Daoy (cell line): ENCODE measurements at regions not wholly inside any gene's neighbourhood (a gene's known extent, or its start where the extent isn't known, plus 50 kb on each side); places are given as distances from the start of the nearest gene placed in this dataset.

ENCODE experiments used
- DNase-seq: peaks from one replicate; pipeline ENCODE4 v3.0.0-alpha.2; 2015; ENCODE audit warnings: low read depth

DNA sequence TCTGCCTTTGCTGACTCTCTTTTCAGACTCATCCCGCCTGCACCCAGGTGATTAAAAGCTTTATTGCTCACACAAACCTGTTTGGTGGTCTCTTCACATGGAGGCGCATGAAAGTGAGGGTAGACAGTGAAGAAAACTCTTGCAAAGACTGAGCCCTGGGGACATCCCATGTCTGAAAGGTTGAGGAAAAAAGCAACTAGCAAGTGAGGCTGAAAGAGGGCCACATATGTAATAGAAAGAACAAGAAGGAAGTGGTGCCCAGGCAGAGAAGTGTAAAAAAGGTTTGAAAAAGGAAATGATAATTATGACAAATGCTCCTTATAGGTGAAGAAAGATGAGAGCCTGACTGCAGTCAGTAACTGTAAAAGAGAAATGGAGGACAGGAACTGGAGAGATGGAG, 115.9 kb upstream of the NEK7 start:
- DNase-seq: no peak

DNA sequence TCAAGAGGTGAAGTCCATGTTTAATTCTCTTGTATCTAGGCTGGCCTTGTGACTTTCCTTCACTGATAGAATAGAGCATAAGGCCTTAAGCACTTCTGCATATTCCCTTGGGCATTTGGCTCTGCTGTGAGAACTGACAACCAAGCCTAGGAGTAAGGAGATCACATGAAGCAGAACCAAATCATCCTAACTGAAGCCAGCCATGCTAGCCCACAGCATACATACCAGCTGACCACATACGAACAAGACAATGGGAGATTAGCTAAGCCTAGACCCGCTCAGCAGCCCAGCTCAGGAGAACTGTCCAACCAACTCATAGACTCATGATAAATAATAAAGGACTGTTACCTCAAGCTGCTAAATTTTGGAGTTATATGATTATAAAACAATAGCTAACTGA, 114.6 kb upstream of the NEK7 start:
- DNase-seq: no peak

DNA sequence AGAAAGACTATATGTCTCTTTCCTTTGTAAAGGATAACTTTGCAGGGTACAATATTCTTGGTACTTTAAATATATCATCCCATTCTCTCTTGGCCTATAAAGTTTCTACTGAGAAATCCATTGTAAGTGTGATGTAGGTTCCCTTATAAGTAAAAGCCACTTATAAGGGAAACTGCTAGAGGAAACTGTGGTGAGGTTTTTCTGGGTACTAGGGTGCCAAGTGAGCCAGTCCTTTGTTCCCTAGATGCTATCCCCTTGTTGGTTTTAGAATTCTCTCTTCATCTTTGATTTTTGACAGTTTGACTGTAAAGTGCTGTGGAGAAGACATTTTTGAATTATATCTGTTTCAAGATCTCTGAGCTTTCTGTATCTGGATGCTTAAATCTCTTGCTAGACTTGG, 108.9 kb upstream of the NEK7 start:
- DNase-seq: no peak

DNA sequence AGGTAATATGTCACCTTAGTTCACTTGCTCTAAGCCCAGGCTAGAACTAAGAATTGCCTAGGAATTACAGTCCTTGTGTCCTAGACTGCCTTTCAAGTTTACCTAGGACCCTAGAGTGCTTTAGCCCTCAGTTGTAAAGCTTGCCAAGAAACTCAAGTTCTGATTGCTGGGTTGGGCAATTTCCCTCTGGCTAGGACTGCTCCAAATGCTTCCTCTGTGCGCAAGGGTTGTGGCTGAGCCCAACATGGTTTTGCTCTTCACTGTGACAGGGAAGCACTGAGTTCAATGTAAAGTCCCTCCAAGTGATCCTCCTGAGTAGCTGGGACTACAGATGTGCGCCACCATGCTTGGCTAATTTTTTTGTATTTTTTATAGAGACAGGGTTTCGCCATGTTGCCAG, 102.3 kb upstream of the NEK7 start:
- no peak for DNase-seq

DNA sequence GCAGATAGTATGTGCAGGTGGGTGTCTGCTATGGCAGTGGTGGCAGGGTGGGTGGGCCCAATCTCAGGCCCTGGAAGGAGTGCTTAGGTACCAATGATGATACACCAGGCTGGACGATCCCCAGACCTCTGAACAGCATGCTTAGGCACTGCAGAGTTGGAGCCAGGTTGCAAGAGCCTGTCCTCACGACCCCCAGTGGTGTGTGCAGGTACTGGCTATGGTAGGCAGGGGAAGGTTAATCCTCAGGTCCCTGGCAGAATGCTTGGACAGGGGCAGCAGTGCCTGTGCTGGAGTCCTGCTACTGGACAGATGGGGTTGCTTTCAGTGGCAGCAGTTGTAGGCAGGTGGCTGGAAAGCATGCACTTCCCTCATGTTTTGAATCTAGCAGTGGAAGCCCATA, 100.5 kb upstream of the NEK7 start:
- DNase-seq: peak; percentile 13

DNA sequence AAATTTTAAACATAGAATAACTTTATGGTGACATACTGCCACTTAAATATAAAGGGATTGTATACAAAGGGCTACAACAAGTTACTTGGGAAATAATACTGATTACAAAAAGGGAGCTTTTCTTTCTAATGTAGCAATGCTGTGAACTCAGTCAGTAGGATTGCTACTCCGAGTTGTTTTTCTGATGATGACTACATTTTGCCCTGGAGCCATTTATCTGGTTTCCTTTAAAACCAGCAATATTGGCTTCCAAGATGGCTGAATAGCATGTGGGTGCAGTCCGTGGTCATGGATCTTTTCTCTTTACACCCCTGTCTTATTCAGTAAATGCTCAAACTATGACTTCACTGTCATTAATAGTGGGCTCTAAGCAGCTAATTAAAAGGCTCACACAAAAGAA, 92.6 kb upstream of the NEK7 start:
- peak; percentile 12 for DNase-seq

DNA sequence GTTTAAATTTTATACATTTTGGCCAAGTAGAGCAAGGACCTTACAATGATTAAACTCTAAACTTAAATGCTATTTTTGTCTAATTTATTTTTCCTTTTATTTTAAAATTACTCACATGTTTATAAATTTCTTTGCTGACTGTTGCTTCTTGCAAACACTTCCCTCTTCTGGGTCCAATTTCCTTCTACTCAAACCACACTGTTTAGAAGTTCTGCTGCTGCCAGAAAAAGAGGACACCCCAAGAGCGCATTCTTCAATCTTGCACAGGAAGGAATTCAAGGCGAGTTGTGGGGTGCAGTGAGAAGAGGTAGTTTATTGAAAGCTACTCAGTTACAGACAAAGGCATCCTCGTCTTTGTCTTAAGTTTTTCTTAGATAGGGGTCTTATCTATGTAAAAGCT, 88.5 kb upstream of the NEK7 start:
- DNase-seq: no peak

DNA sequence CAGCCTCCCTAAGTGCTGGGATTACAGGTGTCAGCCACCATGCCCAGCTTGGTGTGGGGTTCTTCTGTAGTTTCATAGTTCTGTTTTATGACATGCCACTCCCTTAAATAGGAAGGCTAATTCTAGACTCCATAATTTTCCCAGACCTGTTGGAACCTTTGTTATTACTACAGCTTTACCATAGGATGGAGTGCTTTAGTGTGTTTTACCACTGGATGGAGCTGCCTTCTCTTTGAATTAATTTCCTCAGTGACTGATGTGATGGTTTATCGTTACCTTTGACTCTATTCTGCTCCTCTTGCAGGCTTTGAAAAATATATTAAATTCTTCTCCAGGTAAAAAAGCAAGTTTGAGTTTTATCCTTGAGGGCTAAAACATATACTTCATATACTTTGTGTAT, 84.6 kb upstream of the NEK7 start:
- DNase-seq: no peak

DNA sequence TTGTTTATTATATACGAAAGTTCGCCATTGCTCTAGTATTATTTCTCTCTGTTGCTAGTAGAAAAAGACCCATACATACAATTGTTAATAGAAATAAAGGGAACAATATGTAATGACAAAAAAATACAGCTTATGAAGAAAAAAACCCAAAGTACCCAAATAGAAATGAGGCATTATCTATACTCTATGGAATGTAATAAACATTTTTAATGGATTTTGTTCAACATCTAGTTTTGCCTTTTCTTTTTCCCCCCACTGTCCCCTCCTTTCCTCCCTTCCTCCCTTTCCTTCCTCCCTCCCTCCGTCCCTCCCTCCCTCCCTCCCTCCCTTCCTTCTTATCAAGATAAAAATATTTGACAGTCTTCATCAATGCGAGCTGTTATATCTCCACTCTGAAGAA, 81.5 kb upstream of the NEK7 start:
- DNase-seq: no peak

DNA sequence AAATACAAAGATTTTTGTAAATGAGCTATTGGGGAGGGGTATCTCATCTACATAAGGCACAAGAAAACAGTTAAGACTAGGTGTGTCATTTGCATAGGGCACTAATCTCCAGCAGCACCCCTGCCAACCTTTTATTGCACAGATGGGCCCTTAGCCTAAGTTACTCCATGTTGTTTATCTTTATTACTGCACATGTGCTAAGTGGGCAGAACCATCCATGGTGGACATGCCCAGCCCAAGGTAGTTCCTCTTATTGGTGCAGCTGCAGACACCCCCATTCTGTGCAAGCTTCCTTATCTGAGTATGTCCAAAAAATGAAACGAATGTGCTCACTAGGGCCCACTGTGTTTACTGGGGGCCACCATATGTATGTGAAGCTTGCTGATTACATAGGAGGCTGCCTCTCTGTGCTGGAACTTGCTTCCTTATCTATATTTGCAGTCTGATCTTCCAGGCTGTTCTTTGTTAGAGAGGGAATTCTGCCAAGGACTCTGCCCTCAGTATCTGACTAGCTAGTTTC, 77.3 kb upstream of the NEK7 start:
- DNase-seq: no peak

DNA sequence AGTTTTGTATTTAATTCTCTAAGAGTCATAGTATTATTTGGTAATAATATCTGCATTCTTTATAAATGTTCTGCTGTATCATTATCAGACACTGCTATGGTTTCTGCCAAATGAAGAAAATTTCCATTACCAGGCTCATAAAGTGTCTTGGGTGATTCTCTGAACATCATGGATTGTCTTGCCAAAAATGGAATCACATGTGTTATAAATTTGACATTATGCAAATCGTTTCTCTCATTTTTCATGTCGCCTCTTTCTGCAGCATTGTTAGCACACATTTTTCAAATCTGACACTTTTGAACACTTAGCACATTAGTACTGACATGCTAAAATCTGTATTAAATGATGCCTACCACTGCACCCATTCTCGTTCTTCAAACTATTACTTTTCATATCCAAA, 74.2 kb upstream of the NEK7 start:
- no peak for DNase-seq

DNA sequence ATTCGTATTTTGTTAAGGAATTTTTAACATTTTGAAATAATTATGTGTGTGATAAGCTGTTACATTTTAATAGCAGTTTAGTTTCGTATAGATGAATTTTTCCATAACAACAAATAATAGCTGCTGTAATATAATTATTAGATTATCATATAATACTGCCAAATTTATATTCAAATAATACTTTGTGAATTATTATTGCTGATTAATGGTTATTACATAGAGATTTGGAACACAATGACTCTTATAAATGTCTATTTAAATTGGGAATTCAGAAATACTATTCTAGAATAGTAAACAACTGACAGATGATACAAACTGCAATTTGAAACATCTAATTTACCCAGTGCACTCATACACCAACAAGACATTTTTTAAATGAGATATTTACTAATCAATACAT, 73.2 kb upstream of the NEK7 start:
- no peak for DNase-seq

DNA sequence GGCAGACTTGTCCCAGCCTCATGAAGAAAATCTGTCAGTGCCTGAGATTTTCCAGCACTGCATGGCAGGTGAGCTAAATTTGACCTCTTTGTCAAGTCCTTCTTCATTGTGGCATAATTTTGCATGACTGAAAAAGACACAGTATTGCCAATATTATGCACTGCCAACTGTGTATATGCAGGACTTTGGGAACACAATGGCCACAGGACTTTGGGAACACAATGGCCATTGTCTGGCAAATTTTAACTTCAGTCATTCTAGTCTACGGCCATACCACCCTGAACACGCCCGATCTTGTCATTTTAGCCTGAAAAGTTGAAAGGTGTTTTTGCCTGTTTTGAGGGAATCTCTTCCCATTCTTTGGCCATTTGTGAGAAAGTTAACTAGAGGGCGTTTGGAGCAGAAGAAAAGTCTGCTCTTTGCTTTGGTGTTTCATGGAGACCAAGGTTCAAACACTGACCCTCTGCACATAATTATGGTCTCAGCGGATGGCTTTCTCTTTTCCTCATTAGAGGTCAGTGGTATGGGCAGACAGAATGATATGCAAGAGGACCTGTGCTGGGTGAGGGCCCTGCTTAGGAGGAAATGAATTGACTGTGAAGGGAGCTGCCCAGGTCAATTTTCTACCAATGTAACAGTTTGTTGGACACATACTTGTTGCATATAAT, 72.4 kb upstream of the NEK7 start:
- no peak for DNase-seq

DNA sequence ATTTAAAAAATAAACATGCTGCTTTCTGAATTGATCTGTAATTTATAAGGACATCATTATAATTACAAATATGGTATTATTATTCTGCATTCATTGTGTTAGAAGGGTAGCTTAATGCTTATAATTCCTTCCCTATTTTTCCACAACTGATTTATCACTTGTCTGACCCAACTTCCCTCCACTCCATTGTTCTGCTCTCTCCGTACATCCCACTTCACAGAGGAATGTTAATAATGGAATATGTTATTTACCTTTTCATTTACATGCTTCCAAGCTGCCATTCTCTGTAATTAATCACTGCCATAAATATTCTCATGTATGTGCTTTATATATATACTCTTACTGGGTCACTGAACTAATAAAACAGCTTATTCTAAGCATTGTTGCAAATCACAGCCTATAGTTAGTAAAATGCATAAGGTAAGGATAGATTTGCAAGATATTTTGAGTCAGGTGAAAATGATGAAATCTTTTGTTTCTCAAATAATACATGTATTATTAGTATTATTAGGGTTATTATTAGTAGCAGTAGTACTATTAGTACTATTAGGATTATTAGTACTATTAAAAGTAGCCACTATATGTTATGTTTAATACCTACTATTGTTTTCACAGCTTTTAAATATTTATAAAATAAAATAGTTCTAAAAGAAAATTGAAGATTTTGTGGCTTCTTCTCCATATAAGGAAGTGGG, 70.6 kb upstream of the NEK7 start:
- no peak for DNase-seq

DNA sequence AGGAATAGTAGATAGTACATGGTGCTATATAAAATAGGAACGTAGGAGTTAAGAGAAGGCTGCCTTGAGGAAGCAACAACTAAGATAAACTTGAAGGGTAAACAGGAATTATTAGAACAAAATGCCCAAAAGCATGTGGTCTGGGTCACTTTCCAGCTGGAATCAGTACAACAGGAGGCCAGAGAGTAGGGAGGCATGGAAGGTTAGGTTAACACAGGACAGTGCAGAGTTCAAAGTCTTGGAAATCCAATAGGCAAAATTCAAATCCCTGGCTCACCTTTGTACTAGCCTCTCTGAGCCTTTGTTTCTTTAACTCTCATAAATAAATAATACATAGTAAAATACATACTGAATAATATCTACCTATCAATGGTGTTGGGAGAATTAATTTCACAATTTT, 69.0 kb upstream of the NEK7 start:
- DNase-seq: no peak

DNA sequence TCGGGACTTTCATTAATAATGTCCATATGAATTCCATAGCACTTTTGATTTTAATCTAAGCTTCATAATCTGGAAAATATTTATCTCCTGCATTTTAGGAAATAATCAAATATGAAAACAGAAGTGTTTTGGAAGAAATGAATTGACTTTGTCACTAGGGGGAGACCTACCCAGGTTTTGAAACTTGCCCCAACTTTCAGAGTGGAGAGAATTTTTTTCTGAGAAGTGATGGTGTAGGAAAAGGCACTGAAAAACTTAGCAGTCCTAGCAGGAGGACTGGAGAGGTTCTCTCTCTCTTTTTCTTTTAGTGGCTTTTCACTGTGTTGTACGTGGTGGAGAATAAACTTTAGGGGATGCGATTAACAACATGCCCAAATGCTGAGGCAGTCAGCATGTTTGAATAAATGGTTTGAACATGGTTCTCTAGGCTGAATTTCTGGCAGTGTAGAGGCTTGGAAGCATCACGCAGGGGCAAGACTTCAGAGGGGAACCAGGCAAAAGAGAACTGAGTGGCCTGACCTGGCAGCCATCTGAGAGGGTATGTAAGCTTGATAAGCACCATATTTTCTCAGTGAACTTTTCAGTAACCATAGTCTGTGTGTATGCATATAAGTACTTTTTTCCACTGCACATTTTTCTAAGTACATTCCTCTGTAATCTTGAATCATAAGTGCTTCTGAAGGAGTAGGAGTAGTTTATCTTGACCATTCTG, 68.3 kb upstream of the NEK7 start:
- peak; percentile 17 for DNase-seq

DNA sequence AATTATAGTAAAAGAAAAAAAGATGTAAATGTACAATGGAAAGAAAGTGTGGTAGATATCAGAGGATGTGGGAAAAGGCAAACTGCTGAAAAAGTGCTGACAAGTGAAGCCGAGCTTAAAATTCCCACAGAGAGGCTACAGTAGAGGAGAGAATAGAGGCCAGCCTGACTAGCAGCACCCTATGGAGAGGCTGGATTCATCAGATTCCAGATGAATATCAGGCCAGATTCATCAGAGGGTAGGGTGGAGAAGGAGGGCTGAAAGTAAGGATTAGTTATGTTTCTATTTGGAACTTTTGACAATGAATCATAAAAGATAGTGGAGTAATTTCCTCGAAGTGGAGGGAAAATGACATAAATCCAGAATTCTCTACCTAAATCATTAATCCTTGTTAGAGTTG, 60.4 kb upstream of the NEK7 start:
- DNase-seq: no peak

DNA sequence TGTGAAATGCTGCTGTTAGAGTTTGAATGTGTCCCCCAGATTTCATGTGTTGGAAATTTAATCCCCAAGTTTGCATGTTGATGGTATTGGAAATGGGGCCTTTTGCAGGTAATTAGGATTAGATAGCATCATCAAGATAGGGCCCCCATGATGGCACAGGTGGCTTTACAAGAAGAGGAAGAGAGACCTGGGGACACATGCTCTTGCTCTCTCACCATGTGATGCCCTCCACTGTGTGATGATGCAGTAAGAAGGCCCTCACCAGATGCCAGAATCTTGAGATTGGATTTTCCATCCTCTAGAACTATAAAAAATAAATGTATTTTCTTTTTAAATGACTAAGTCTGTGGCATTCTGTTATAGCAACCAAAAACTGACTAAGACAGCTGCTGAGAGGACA, 57.0 kb upstream of the NEK7 start:
- no peak for DNase-seq

DNA sequence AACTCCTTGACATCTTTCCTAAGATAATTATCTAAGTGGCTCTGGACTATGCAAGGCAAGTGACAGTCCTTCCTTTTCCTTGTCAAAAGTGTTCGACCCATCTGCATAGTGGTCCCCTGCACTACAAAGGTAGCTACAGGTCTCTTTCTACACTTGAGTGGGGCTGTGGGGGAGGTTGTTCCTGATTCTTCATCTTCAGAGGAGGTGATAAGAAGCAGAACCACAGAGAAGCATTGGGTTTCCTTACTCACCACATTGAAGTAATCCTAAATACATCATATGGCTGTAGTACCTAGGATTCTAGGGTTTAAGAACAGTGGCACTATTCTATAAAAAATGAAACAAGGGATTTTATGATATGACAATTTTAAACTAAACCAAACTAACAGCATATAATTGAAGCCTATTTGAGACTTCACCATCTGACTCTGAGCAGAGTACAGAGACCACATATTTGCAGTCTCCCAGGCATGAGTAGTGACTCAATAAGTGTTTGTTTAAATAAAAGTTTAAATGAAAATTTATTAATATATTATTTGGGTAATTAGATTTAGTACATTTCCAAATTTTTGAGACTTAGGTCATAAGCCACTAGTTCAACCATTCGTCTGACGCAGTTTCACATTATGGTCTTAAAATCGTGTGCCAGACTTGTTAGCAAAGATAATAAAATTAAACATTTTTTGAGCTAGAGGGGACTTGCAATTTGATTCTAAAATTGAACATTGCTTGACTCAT, 54.9 kb upstream of the NEK7 start:
- DNase-seq: no peak

DNA sequence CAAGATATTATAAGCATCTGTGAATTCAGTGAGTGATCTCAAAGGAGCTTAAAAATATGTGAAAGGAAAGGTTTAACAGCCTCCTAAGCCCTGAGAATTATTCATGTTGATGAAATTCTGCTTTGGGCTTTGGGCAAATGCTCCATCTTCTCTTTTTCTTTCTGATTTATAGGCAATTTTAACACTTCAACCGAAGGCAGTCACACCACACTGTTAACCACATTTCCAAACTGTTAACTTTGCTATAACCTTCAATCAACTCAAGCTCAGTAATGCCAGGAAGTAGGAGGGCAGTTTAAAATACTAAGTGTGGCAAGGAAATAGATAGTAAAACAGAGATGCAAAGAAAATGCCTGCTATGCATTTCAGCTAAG, 54.4 kb upstream of the NEK7 start:
- DNase-seq: no peak

DNA sequence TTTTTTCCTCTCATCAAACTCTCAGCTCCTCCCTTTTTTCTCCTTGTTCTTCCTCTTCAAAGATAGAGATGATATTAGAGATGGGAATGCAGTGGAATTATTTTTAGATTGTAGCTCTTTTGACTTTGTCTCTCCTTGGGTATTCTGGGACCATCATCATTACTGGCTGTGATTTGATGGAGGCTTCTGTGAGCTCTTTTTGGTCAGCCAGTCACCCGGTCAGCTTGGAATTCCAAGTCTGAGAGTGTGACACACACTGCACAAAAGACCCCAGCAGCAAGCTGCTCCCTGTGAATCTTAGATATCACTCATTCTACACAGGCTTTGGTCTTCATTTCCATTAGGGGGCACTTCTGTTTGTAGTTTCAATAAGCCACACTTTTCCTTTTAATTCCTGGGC, 51.6 kb upstream of the NEK7 start:
- no peak for DNase-seq

DNA sequence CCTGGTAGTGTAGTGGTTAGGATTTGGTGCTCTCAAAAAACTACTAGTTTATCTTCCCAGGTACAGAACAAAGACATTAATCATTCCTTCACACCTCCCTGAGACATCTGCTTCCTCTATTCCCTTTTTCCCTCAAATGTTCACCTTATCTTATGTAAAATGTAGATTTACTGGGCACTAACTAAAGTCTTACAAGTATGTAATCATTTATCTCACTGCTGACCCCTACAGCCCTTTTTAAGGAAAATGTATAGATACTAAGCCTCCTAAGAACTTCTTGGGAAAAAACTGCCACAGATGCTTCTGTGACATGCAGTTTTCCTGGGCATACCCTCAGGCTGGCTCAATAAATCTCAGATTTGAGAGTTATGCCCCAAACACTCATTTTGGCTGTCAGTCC, 50.8 kb upstream of the NEK7 start:
- DNase-seq: no peak
